H1 (cell line): ENCODE measurements at regions not wholly inside any gene's neighbourhood (a gene's known extent, or its start where the extent isn't known, plus 50 kb on each side); places are given as distances from the start of the nearest gene placed in this dataset.

Source experiments
- CTCF ChIA-PET: fragments of 300-600 bp; sonication (Branson Sonifier 250); formaldehyde crosslinking; loops from one replicate; lab custom pipeline; 2021; ENCODE audit not compliant: partially characterized antibody; lab: Charles Lee
- POLR2A ChIA-PET: fragments of 300-600 bp; sonication (Branson Sonifier 250); formaldehyde crosslinking; loops from one replicate; lab custom pipeline; 2021; ENCODE audit warnings: inconsistent platforms; ENCODE audit not compliant: partially characterized antibody; lab: Charles Lee
- DNase-seq, 2 experiments: peaks; one replicate each; pipeline versions ENCODE4 v3.0.0 to v3.0.0-alpha.2; 2010 to 2022; ENCODE audit warnings: low spot score in 2 of 2, low read depth in 1 of 2, mixed read lengths in 1 of 2
- FAIRE-seq: peaks from 2 replicates; lab custom pipeline; 2011; peaks lifted over from hg19 to GRCh38; lab: Jason Lieb, UNC
- H2AFZ ChIP-seq: 2 replicates; pipeline ENCODE4 v1.8.1; 2012; ENCODE audit warnings: low read length, inconsistent platforms
- H2AK5ac ChIP-seq: 2 replicates; pipeline ENCODE4 v1.6.1; 2013; ENCODE audit warnings: low read depth, low read length
- H2BK120ac ChIP-seq: replicated peaks from 2 replicates; pipeline ENCODE3; 2013; ENCODE audit warnings: low read depth, low read length, inconsistent platforms
- H2BK12ac ChIP-seq: 2 replicates; pipeline ENCODE4 v1.6.1; 2013; ENCODE audit warnings: low read depth, low read length
- H2BK15ac ChIP-seq: 2 replicates; pipeline ENCODE4 v1.6.1; 2013; ENCODE audit warnings: low read length
- H2BK20ac ChIP-seq: 2 replicates; pipeline ENCODE4 v1.6.1; 2013; ENCODE audit warnings: low read length
- H2BK5ac ChIP-seq: 2 replicates; pipeline ENCODE4 v1.6.1; 2013; ENCODE audit warnings: low read depth, low read length
- H3K14ac ChIP-seq: 2 replicates; pipeline ENCODE4 v1.6.1; 2013; ENCODE audit warnings: inconsistent platforms; ENCODE audit not compliant: insufficient read length
- H3K18ac ChIP-seq: 2 replicates; pipeline ENCODE4 v1.6.1; 2013; ENCODE audit warnings: low read length; ENCODE audit errors: extremely low read depth
- H3K23ac ChIP-seq: 2 replicates; pipeline ENCODE4 v1.6.1; 2013; ENCODE audit warnings: inconsistent platforms; ENCODE audit not compliant: insufficient read length
- H3K23me2 ChIP-seq: 2 replicates; pipeline ENCODE4 v1.6.1; 2013; ENCODE audit warnings: low read depth, low read length
- H3K27ac ChIP-seq: 2 replicates; pipeline ENCODE4 v1.6.1; 2011; ENCODE audit warnings: low read depth, low read length, inconsistent platforms
- H3K27me3 ChIP-seq, 4 experiments: replicated peaks in 1 of 4; 1 replicate in 1 of 4; 2 replicates in 3 of 4; pipeline versions ENCODE4 v1.6.1 to v1.8.1; 2011 to 2013; ENCODE audit warnings: low read length in 3 of 4, mild to moderate bottlenecking in 3 of 4, inconsistent platforms in 2 of 4, mixed read lengths in 2 of 4, moderate library complexity in 1 of 4; ENCODE audit not compliant: control insufficient read depth in 3 of 4, insufficient read depth in 3 of 4; ENCODE audit errors: extremely low read depth in 1 of 4
- H3K36me3 ChIP-seq, 4 experiments: 2 replicates each; pipeline versions ENCODE4 v1.6.1 to v1.8.1; 2011 to 2013; ENCODE audit warnings: mild to moderate bottlenecking in 4 of 4, low read length in 3 of 4, moderate library complexity in 2 of 4, control low read depth in 1 of 4, inconsistent platforms in 1 of 4; ENCODE audit not compliant: insufficient read depth in 4 of 4, control insufficient read depth in 2 of 4
- H3K4ac ChIP-seq: replicated peaks from 2 replicates; pipeline ENCODE3; 2013; ENCODE audit warnings: low read length, low read depth, mixed read lengths, inconsistent platforms; ENCODE audit not compliant: insufficient read length
- H3K4me1 ChIP-seq, 4 experiments: replicated peaks in 1 of 4; 1 replicate in 1 of 4; 2 replicates in 3 of 4; pipeline versions ENCODE4 v1.6.1 to v1.8.1; 2011 to 2013; ENCODE audit warnings: low read length in 3 of 4, inconsistent platforms in 2 of 4, mixed read lengths in 1 of 4; ENCODE audit not compliant: insufficient read depth in 4 of 4, control insufficient read depth in 3 of 4
- H3K4me2 ChIP-seq, 2 experiments: 2 replicates each; pipeline versions ENCODE4 v1.6.1 to v1.8.1; 2011 to 2013; ENCODE audit warnings: low read depth in 2 of 2, low read length in 2 of 2, control low read depth in 1 of 2, inconsistent platforms in 1 of 2, mild to moderate bottlenecking in 1 of 2; ENCODE audit not compliant: insufficient read depth in 1 of 2
- H3K4me3 ChIP-seq, 4 experiments: fragments of 200-600, 300-600 bp in 1 of 4; sonication (generic), shearing (Covaris generic), sonication (Bioruptor Twin) in 1 of 4; 2 replicates each; pipeline versions ENCODE4 v1.5.1 to v1.8.1; 2011 to 2016; ENCODE audit warnings: low read length in 4 of 4, low read depth in 3 of 4, control low read depth in 2 of 4, inconsistent platforms in 2 of 4, mild to moderate bottlenecking in 2 of 4, mixed read lengths in 1 of 4, moderate library complexity in 1 of 4; ENCODE audit not compliant: insufficient read depth in 2 of 4; ENCODE audit errors: extremely low read depth in 1 of 4
- H3K56ac ChIP-seq: replicated peaks from 2 replicates; pipeline ENCODE3; 2013; ENCODE audit warnings: low read depth, mild to moderate bottlenecking, mixed read lengths, low read length, inconsistent platforms; ENCODE audit not compliant: insufficient read length
- H3K79me1 ChIP-seq: 2 replicates; pipeline ENCODE4 v1.6.1; 2013; ENCODE audit warnings: low read depth, low read length, control low read depth
- H3K79me2 ChIP-seq, 2 experiments: 2 replicates each; pipeline versions ENCODE4 v1.6.1 to v1.8.1; 2012 to 2013; ENCODE audit warnings: low read length in 2 of 2, mild to moderate bottlenecking in 2 of 2, inconsistent platforms in 1 of 2; ENCODE audit not compliant: insufficient read depth in 2 of 2, control insufficient read depth in 1 of 2
- H3K9ac ChIP-seq, 4 experiments: replicated peaks in 1 of 4; 1 replicate in 1 of 4; 2 replicates in 3 of 4; pipeline versions ENCODE4 v1.6.1 to v1.8.1; 2011 to 2013; ENCODE audit warnings: low read depth in 3 of 4, low read length in 3 of 4, control low read depth in 2 of 4, mild to moderate bottlenecking in 2 of 4, moderate library complexity in 2 of 4, inconsistent platforms in 1 of 4; ENCODE audit errors: extremely low read depth in 1 of 4
- H3K9me3 ChIP-seq, 2 experiments: 2 replicates each; pipeline versions ENCODE4 v1.6.1 to v1.8.1; 2012 to 2013; ENCODE audit warnings: mild to moderate bottlenecking in 2 of 2, moderate library complexity in 2 of 2, control low read depth in 1 of 2, inconsistent platforms in 1 of 2, low read depth in 1 of 2, low read length in 1 of 2, mixed read lengths in 1 of 2; ENCODE audit not compliant: insufficient read depth in 2 of 2
- H4K20me1 ChIP-seq, 2 experiments: replicated peaks in 1 of 2; 2 replicates each; pipeline versions ENCODE3 to v1.8.1; 2011 to 2013; ENCODE audit warnings: inconsistent platforms in 2 of 2, low read length in 2 of 2, mild to moderate bottlenecking in 1 of 2; ENCODE audit not compliant: insufficient read depth in 2 of 2, control insufficient read depth in 1 of 2
- H4K5ac ChIP-seq: 2 replicates; pipeline ENCODE4 v1.6.1; 2013; ENCODE audit warnings: low read length, low read depth, mixed read lengths, inconsistent platforms; ENCODE audit not compliant: insufficient read length
- H4K8ac ChIP-seq: 2 replicates; pipeline ENCODE4 v1.8.0; 2013; ENCODE audit warnings: mild to moderate bottlenecking, moderate library complexity, low read length, inconsistent platforms; ENCODE audit not compliant: insufficient read depth; ENCODE audit errors: extremely low read depth
- H4K91ac ChIP-seq: replicated peaks from 2 replicates; pipeline ENCODE3; 2013; ENCODE audit warnings: low read length, mixed read lengths, inconsistent platforms; ENCODE audit not compliant: insufficient read length
- CEBPB ChIP-seq: IDR thresholded peaks from 2 replicates; pipeline ENCODE4 v1.6.1; 2012; ENCODE audit warnings: low read depth, low read length
- EZH2 ChIP-seq: fragments of 200-600 bp; sonication (generic); IDR thresholded peaks from 2 replicates; pipeline ENCODE4 v1.7.1; 2012; ENCODE audit warnings: low read depth, mild to moderate bottlenecking, moderate library complexity, low read length, inconsistent platforms; ENCODE audit not compliant: severe bottlenecking
- NRF1 ChIP-seq: IDR thresholded peaks from 2 replicates; pipeline ENCODE4 v1.6.1; 2011; ENCODE audit warnings: mild to moderate bottlenecking, low read depth, low read length, improper control_type of control experiment
- RAD21 ChIP-seq, 2 experiments: IDR thresholded peaks in 1 of 2; conservative IDR thresholded peaks in 1 of 2; 2 replicates each; pipeline ENCODE4 v1.6.1; 2011; ENCODE audit warnings: low read depth in 2 of 2, low read length in 2 of 2, improper control_type of control experiment in 1 of 2, inconsistent platforms in 1 of 2, mild to moderate bottlenecking in 1 of 2, moderate library complexity in 1 of 2
- SIX5 ChIP-seq: IDR thresholded peaks from 2 replicates; pipeline ENCODE4 v1.6.1; 2011; ENCODE audit warnings: mild to moderate bottlenecking, low read depth, low read length
- SRF ChIP-seq: IDR thresholded peaks from 2 replicates; pipeline ENCODE4 v1.6.1; 2011; ENCODE audit warnings: mild to moderate bottlenecking, low read depth, low read length, moderate library complexity
- WGBS, 2 experiments: shearing (Covaris generic) in 1 of 2; methylation state at CpG; one replicate each; pipeline versions ENCODE4 v1.1.6 to v1.1.7; 2013 to 2015; ENCODE audit warnings: low lambda C conversion rate in 2 of 2, mixed read lengths in 2 of 2, inconsistent platforms in 1 of 2, low coverage in 1 of 2, missing lambda C conversion rate in 1 of 2; ENCODE audit not compliant: insufficient replicate concordance in 2 of 2, insufficient coverage in 1 of 2, insufficient read length in 1 of 2; ENCODE audit errors: extremely low coverage in 1 of 2, missing lambda C conversion rate in 1 of 2; 5-methylcytosine and 5-hydroxymethylcytosine counted together

- Histone ChIP-seq H3K27ac (no peak overlapping the region), H3K27me3 (no peaks in the 10 kb centered on the region; a peak in 1 of 7 replicates), H4K5ac (no peak overlapping the region), H3K79me1 (no peaks in the 10 kb centered on the region), H2AK5ac (no peak overlapping the region), H3K9ac (no peak overlapping the region), H2BK5ac (no peak overlapping the region), H2AFZ (no peak overlapping the region), H3K23ac (no peak overlapping the region), H2BK12ac (no peak overlapping the region), H3K18ac (no peak overlapping the region), H3K56ac (no peak overlapping the region), H3K9me3 (peaks cover 1 to 4% of the 10 kb centered on the region in 2 experiments; a peak in 2 of 4 replicates), H2BK120ac (no peak overlapping the region), H3K4me2 (no peak overlapping the region), H3K23me2 (no peaks in the 10 kb centered on the region), H4K20me1 (no peaks in the 10 kb centered on the region), H3K14ac (no peak overlapping the region), H2BK20ac (no peak overlapping the region), H3K4me3 (no peak overlapping the region), H3K79me2 (no peaks in the 10 kb centered on the region), H4K91ac (no peak overlapping the region), H4K8ac (no peak overlapping the region), H2BK15ac (no peak overlapping the region), H3K4ac (no peak overlapping the region), H3K4me1 (peaks cover 0 to 11% (median 1%) of the 10 kb centered on the region in 4 experiments; a peak in 2 of 7 replicates), H3K36me3 (no peaks in the 10 kb centered on the region)
- ChIA-PET POLR2A (no interaction called here), CTCF (interaction anchor here (1.6 to 2.1 kb wide), 3 partner anchors 10 to 393 kb away, joined by 3 to 11 read pairs (median 6); no protein-coding TSS in a partner anchor)
- no peak for FAIRE-seq
- no peak for DNase-seq
- WGBS, 2 experiments, result 89% methylated on average over 9 of the region's 9 CpGs; no CpG with 5 or more reads in 1 of the 2 experiments
- no peak for TF ChIP-seq EZH2
- TF ChIP-seq CEBPB, result no peak
- TF ChIP-seq SIX5, result no peak
- TF ChIP-seq NRF1, result no peak
- no peak for TF ChIP-seq RAD21 (IDR thresholded peaks at IDR 0.05 in 1 of 2, conservative IDR thresholded peaks at IDR 0.05 in 1 of 2; ENCODE audit: low read depth in 2 of 2, low read length in 2 of 2)
- no peak for TF ChIP-seq SRF
Observed at GRCh38 chr3:127107002-127107401, 85.9 kb upstream of the PRR23E start.
